BJ (cell line): ENCODE measurements at regions not wholly inside any gene's neighbourhood (a gene's known extent, or its start where the extent isn't known, plus 50 kb on each side); places are given as distances from the start of the nearest gene placed in this dataset.

Source experiments
- CTCF ChIA-PET: fragments of 350-600 bp; formaldehyde crosslinking; extraction: SDS; loops from one replicate; lab custom pipeline; 2021; ENCODE audit warnings: antibody characterized with exemption, inconsistent platforms; lab: Yijun Ruan, JAX
- POLR2A ChIA-PET: fragments of 300-600 bp; sonication (Branson Sonifier 250); formaldehyde crosslinking; extraction: SDS; loops from one replicate; lab custom pipeline; 2021; ENCODE audit warnings: antibody characterized with exemption; lab: Charles Lee
- DNase-seq: peaks from one replicate; pipeline ENCODE4 v3.0.0-alpha.2; 2011; ENCODE audit warnings: low read depth
- H3K27me3 ChIP-seq: 2 replicates; pipeline ENCODE4 v1.6.0; 2011; ENCODE audit warnings: low read length; ENCODE audit not compliant: control insufficient read depth, insufficient read depth
- H3K36me3 ChIP-seq: 2 replicates; pipeline ENCODE4 v1.5.1; 2011; ENCODE audit warnings: low read length; ENCODE audit not compliant: control insufficient read depth, insufficient read depth
- H3K4me3 ChIP-seq: 2 replicates; pipeline ENCODE4 v1.5.1; 2011; ENCODE audit warnings: low read depth, mild to moderate bottlenecking, control low read depth, low read length
- CTCF ChIP-seq: IDR thresholded peaks from 2 replicates; pipeline ENCODE4 v1.5.1; 2011; ENCODE audit warnings: low read depth, mild to moderate bottlenecking, control low read depth, inconsistent platforms, low read length, moderate library complexity; ENCODE audit not compliant: insufficient read depth

- no peak for TF ChIP-seq CTCF
- peak; percentile 6 for DNase-seq
- POLR2A ChIA-PET = no interaction called here
- Histone ChIP-seq H3K27me3 (no peaks in the 10 kb centered on the region), H3K36me3 (no peaks in the 10 kb centered on the region), H3K4me3 (no peak overlapping the region)
- CTCF ChIA-PET = no interaction called here
Observed at GRCh38 chr1:70656361-70656760, 245.3 kb downstream of the CTH start.

GRCh38 chr1:70659891-70660290, 248.8 kb downstream of the CTH start:
- no peak for TF ChIP-seq CTCF
- Histone ChIP-seq H3K27me3 (no peaks in the 10 kb centered on the region), H3K36me3 (no peaks in the 10 kb centered on the region), H3K4me3 (no peak overlapping the region)
- no peak for DNase-seq
- ChIA-PET CTCF (no interaction called here), POLR2A (no interaction called here)

GRCh38 chr1:70666381-70667140, 255.5 kb downstream of the CTH start:
- H3K36me3 ChIP-seq = no peaks in the 10 kb centered on the region
- H3K4me3 ChIP-seq = no peak overlapping the region
- no peaks in the 10 kb centered on the region for H3K27me3 ChIP-seq
- POLR2A ChIA-PET = no interaction called here
- no peak for DNase-seq
- CTCF ChIA-PET = no interaction called here
- TF ChIP-seq CTCF = no peak

- ChIA-PET CTCF (no interaction called here), POLR2A (no interaction called here)
- no peak for DNase-seq
- H3K36me3 ChIP-seq = no peaks in the 10 kb centered on the region
- H3K27me3 ChIP-seq = no peaks in the 10 kb centered on the region
- H3K4me3 ChIP-seq = no peak overlapping the region
- TF ChIP-seq CTCF = no peak
Observed at GRCh38 chr1:70667494-70668170, 256.6 kb downstream of the CTH start.

- ChIA-PET CTCF (no interaction called here), POLR2A (no interaction called here)
- Histone ChIP-seq H3K4me3 (no peak overlapping the region), H3K36me3 (no peaks in the 10 kb centered on the region), H3K27me3 (no peaks in the 10 kb centered on the region)
- no peak for DNase-seq
- no peak for TF ChIP-seq CTCF
Observed at GRCh38 chr1:70671006-70671405, 259.9 kb downstream of the CTH start.
